AG04449 (cell line): ENCODE measurements at regions not wholly inside any gene's neighbourhood (a gene's known extent, or its start where the extent isn't known, plus 50 kb on each side); places are given as distances from the start of the nearest gene placed in this dataset.
A peak's percentile ranks its signal among the peaks of the same experiment; 100 is the strongest.

Experiments
- CTCF ChIA-PET: fragments of 350-600 bp; formaldehyde crosslinking; extraction: SDS; loops from one replicate; lab custom pipeline; 2021; ENCODE audit warnings: antibody characterized with exemption; lab: Yijun Ruan, JAX
- POLR2A ChIA-PET: fragments of 400-600, 350-600 bp; formaldehyde crosslinking; extraction: SDS; loops from one replicate; lab custom pipeline; 2020; ENCODE audit warnings: antibody characterized with exemption, inconsistent platforms; lab: Yijun Ruan, JAX
- DNase-seq: peaks from one replicate; pipeline ENCODE4 v3.0.0-alpha.2; 2010; ENCODE audit warnings: low read depth, low spot score
- H3K4me3 ChIP-seq: 2 replicates; pipeline ENCODE4 v1.5.1; 2011; ENCODE audit warnings: low read depth, mild to moderate bottlenecking, control low read depth, low read length
- CTCF ChIP-seq: IDR thresholded peaks from one replicate; pipeline ENCODE4 v1.5.1; 2011; ENCODE audit warnings: mild to moderate bottlenecking, moderate library complexity, low read length, control low read depth, inconsistent platforms; ENCODE audit not compliant: insufficient read depth; ENCODE audit errors: missing control alignments

- ChIA-PET CTCF (no interaction called here), POLR2A (no interaction called here)
- DNase-seq = no peak
- no peak for TF ChIP-seq CTCF
- H3K4me3 ChIP-seq = no peak overlapping the region
Measured at GRCh38 chr13:91132381-91132780, 215.1 kb upstream of the MIR17HG start.

GRCh38 chr13:91132786-91133185 lies 214.7 kb upstream of the MIR17HG start:
- no peak overlapping the region for H3K4me3 ChIP-seq
- DNase-seq = no peak
- ChIA-PET POLR2A (no interaction called here), CTCF (no interaction called here)
- no peak for TF ChIP-seq CTCF

- POLR2A ChIA-PET = no interaction called here
- CTCF ChIA-PET = interaction anchor here (0.6 to 3.3 kb wide), 8 partner anchors 10 to 53 kb away, joined by 3 to 25 read pairs (median 4); no protein-coding TSS in a partner anchor
- no peak for DNase-seq
- TF ChIP-seq CTCF = peak; percentile 61
- H3K4me3 ChIP-seq = no peak overlapping the region
Measured at GRCh38 chr13:91133941-91134802, 213.3 kb upstream of the MIR17HG start.

GRCh38 chr13:91134803-91135184 lies 212.7 kb upstream of the MIR17HG start:
- DNase-seq = no peak
- ChIA-PET CTCF (interaction anchor here (0.6 to 3.3 kb wide), 8 partner anchors 9 to 52 kb away, joined by 3 to 25 read pairs (median 4); no protein-coding TSS in a partner anchor), POLR2A (no interaction called here)
- TF ChIP-seq CTCF = no peak
- H3K4me3 ChIP-seq = no peak overlapping the region

- H3K4me3 ChIP-seq = no peak overlapping the region
- ChIA-PET CTCF (interaction anchor here (1.3 to 3.3 kb wide), 3 partner anchors 20 to 52 kb away, joined by 5 to 25 read pairs (median 7); no protein-coding TSS in a partner anchor), POLR2A (no interaction called here)
- no peak for DNase-seq
- TF ChIP-seq CTCF = no peak
Measured at GRCh38 chr13:91135376-91135775, 212.1 kb upstream of the MIR17HG start.

- no peak for TF ChIP-seq CTCF
- CTCF ChIA-PET = interaction anchor here (1.3 to 3.3 kb wide), 3 partner anchors 19 to 51 kb away, joined by 5 to 25 read pairs (median 7); no protein-coding TSS in a partner anchor
Measured at GRCh38 chr13:91135968-91136367, 211.5 kb upstream of the MIR17HG start.

More at GRCh38 chr13:91135968-91136367, 211.5 kb upstream of the MIR17HG start:
- DNase-seq = no peak
- H3K4me3 ChIP-seq = no peak overlapping the region
- POLR2A ChIA-PET = no interaction called here
